Chondrocyte (in vitro differentiated cells): ENCODE measurements at regions not wholly inside any gene's neighbourhood (a gene's known extent, or its start where the extent isn't known, plus 50 kb on each side); places are given as distances from the start of the nearest gene placed in this dataset.
A peak's percentile ranks its signal among the peaks of the same experiment; 100 is the strongest.

Experiments used
- DNase-seq: peaks from one replicate; pipeline ENCODE4 v3.0.0; 2021; ENCODE audit warnings: mixed read lengths, low spot score
- H3K27ac Mint-ChIP-seq: one replicate; pipeline ENCODE4 v1.8.0; 2021; ENCODE audit warnings: mild to moderate bottlenecking, moderate library complexity, mixed read lengths; ENCODE audit not compliant: unreplicated experiment
- H3K27me3 Mint-ChIP-seq: 2 replicates; pipeline ENCODE4 v1.8.0; 2021; ENCODE audit warnings: low read depth, mixed read lengths
- H3K36me3 Mint-ChIP-seq: 2 replicates; pipeline ENCODE4 v1.8.0; 2021; ENCODE audit warnings: low read depth, mixed read lengths
- H3K4me1 Mint-ChIP-seq: 2 replicates; pipeline ENCODE4 v1.8.0; 2021; ENCODE audit warnings: low read depth, mild to moderate bottlenecking, mixed read lengths
- H3K4me3 Mint-ChIP-seq: one replicate; pipeline ENCODE4 v1.8.0; 2021; ENCODE audit warnings: mild to moderate bottlenecking, moderate library complexity, mixed read lengths; ENCODE audit not compliant: unreplicated experiment
- H3K9me3 Mint-ChIP-seq: 2 replicates; pipeline ENCODE4 v1.8.0; 2021; ENCODE audit warnings: low read depth, mixed read lengths
- CTCF ChIP-seq: fragments of 200-600 bp; sonication (generic); IDR thresholded peaks from 2 replicates; pipeline ENCODE4 v1.5.0; 2021; ENCODE audit warnings: antibody characterized with exemption, mild to moderate bottlenecking, moderate library complexity

- Mint-ChIP-seq H3K36me3 (no peaks in the 10 kb centered on the region), H3K27ac (no peak overlapping the region), H3K27me3 (no peaks in the 10 kb centered on the region), H3K9me3 (no peaks in the 10 kb centered on the region), H3K4me3 (no peak overlapping the region), H3K4me1 (peaks cover 23% of the 10 kb centered on the region)
- DNase-seq = no peak
- no peak for TF ChIP-seq CTCF
These were observed 170.3 kb upstream of the TNFAIP3 start for GRCh38 chr6:137696765-137697164.

DNA sequence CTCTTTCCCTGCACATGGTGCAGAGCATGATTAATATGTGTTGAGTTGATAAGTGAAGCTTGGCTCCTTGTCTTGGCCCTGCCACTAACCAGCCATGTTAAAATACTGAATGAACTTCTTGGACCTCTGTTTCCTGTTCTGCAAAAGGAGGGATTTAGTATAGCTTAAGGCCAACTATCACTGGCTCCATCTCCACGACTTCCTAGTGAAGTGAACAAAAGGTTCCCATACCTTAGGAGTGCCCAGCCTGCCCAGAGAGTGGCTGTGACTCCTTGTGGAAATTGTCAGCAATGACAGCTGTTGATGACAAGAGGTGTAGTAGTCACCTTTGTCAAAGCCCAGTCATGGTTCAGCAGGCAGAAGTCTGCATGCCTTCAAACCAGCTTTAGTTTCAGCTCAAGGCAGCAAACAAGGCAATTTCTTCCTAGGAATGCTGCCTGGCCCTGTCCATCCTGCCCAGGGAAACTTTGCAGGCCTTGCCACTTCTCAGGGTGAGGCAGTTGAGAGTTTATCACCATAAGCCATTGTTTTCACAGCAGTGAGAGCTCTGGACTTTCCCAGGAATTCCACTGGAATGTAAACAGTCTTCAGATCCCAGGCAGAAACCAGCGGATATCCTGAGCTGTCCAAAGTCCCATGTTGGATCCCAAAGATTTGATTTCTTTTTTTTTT is 169.7 kb upstream of the TNFAIP3 start:
- TF ChIP-seq CTCF = peak; percentile 17
- H3K27ac Mint-ChIP-seq = peak overlapping the region; percentile 67
- no peak for DNase-seq

GRCh38 chr6:137698636-137699030 is 168.4 kb upstream of the TNFAIP3 start:
- no peak for DNase-seq
- TF ChIP-seq CTCF = no peak
- Mint-ChIP-seq H3K27ac (no peak overlapping the region), H3K27me3 (no peaks in the 10 kb centered on the region), H3K4me3 (no peak overlapping the region), H3K4me1 (peaks cover 30% of the 10 kb centered on the region), H3K36me3 (no peaks in the 10 kb centered on the region), H3K9me3 (no peaks in the 10 kb centered on the region)

More for the DNA sequence above, 169.7 kb upstream of the TNFAIP3 start:
- H3K36me3 Mint-ChIP-seq = no peaks in the 10 kb centered on the region
- peaks cover 23% of the 10 kb centered on the region for H3K4me1 Mint-ChIP-seq
- no peak overlapping the region for H3K4me3 Mint-ChIP-seq
- no peaks in the 10 kb centered on the region for H3K9me3 Mint-ChIP-seq
- H3K27me3 Mint-ChIP-seq = no peaks in the 10 kb centered on the region

GRCh38 chr6:137699031-137699683 is 167.9 kb upstream of the TNFAIP3 start:
- Mint-ChIP-seq H3K27me3 (no peaks in the 10 kb centered on the region), H3K4me1 (peaks cover 30% of the 10 kb centered on the region), H3K4me3 (no peak overlapping the region), H3K9me3 (no peaks in the 10 kb centered on the region), H3K27ac (peak overlapping the region; percentile 19), H3K36me3 (no peaks in the 10 kb centered on the region)
- no peak for DNase-seq
- TF ChIP-seq CTCF = no peak

- Mint-ChIP-seq H3K4me3 (no peak overlapping the region), H3K36me3 (no peaks in the 10 kb centered on the region), H3K27ac (no peak overlapping the region), H3K27me3 (no peaks in the 10 kb centered on the region), H3K4me1 (peaks cover 30% of the 10 kb centered on the region), H3K9me3 (no peaks in the 10 kb centered on the region)
- no peak for DNase-seq
- TF ChIP-seq CTCF = no peak
These were observed 166.9 kb upstream of the TNFAIP3 start for GRCh38 chr6:137700161-137700560.
